MM.1S (cell line): ENCODE measurements at regions not wholly inside any gene's neighbourhood (a gene's known extent, or its start where the extent isn't known, plus 50 kb on each side); places are given as distances from the start of the nearest gene placed in this dataset.
A peak's percentile ranks its signal among the peaks of the same experiment; 100 is the strongest.
"Not testable (repeated sequence)": the region's sequence is repeated elsewhere in the genome, so short reads cannot be mapped to it uniquely, and the experiment has no call there.

ENCODE experiments used
- DNase-seq: peaks from one replicate; pipeline ENCODE4 v3.0.0-alpha.2; 2015
- H2AFZ ChIP-seq: fragments of 300-600 bp; sonication (generic); 2 replicates; pipeline ENCODE4 v1.6.0; 2016; ENCODE audit warnings: antibody characterized with exemption, low read length
- H3F3A ChIP-seq: fragments of 300-600 bp; sonication (generic); 2 replicates; pipeline ENCODE4 v1.6.1; 2016; ENCODE audit warnings: mild to moderate bottlenecking, antibody characterized with exemption, low read length, moderate library complexity, mixed read lengths; ENCODE audit not compliant: insufficient read depth
- H3K27ac ChIP-seq: fragments of 300-600 bp; sonication (generic); 2 replicates; pipeline ENCODE4 v1.5.1; 2016; ENCODE audit warnings: mild to moderate bottlenecking, low read length
- H3K27me3 ChIP-seq: fragments of 300-600 bp; sonication (generic); replicated peaks from 2 replicates; pipeline ENCODE4 v1.6.0; 2016; ENCODE audit warnings: low read length; ENCODE audit not compliant: insufficient read depth
- H3K36me3 ChIP-seq: fragments of 300-600 bp; sonication (generic); replicated peaks from 2 replicates; pipeline ENCODE4 v1.6.1; 2016; ENCODE audit warnings: mild to moderate bottlenecking, low read length, mixed read lengths; ENCODE audit not compliant: insufficient read depth
- H3K4me1 ChIP-seq: fragments of 300-600 bp; sonication (generic); 2 replicates; pipeline ENCODE4 v1.6.1; 2016; ENCODE audit warnings: low read length, mixed read lengths
- H3K4me2 ChIP-seq: fragments of 300-600 bp; sonication (generic); 2 replicates; pipeline ENCODE4 v1.6.0; 2016; ENCODE audit warnings: low read depth, low read length
- H3K4me3 ChIP-seq: fragments of 300-600 bp; sonication (generic); 2 replicates; pipeline ENCODE4 v1.5.1; 2016; ENCODE audit warnings: low read length, mixed read lengths
- H3K79me2 ChIP-seq: fragments of 300-600 bp; sonication (generic); 2 replicates; pipeline ENCODE4 v1.6.1; 2016; ENCODE audit warnings: mixed run types, low read length, mixed read lengths
- H3K9ac ChIP-seq: fragments of 300-600 bp; sonication (generic); 2 replicates; pipeline ENCODE4 v1.6.1; 2016; ENCODE audit warnings: low read length, mixed read lengths
- H3K9me2 ChIP-seq: fragments of 300-600 bp; sonication (generic); replicated peaks from 2 replicates; pipeline ENCODE4 v1.6.1; 2016; ENCODE audit warnings: mild to moderate bottlenecking, low read length, mixed read lengths; ENCODE audit not compliant: insufficient read depth
- H3K9me3 ChIP-seq: fragments of 300-600 bp; sonication (generic); replicated peaks from 2 replicates; pipeline ENCODE4 v1.6.1; 2016; ENCODE audit warnings: mild to moderate bottlenecking, low read length, mixed read lengths; ENCODE audit not compliant: insufficient read depth
- H4K20me1 ChIP-seq: fragments of 300-600 bp; sonication (generic); 2 replicates; pipeline ENCODE4 v1.6.1; 2016; ENCODE audit warnings: mild to moderate bottlenecking, low read length, moderate library complexity, mixed read lengths; ENCODE audit not compliant: insufficient read depth
- TF ChIP-seq, protein P1 (sequence below): fragments of 300-600 bp; sonication (generic); IDR thresholded peaks from 2 replicates; pipeline ENCODE4 v1.5.1; 2016; ENCODE audit warnings: antibody characterized with exemption, low read length, mixed read lengths

- H3K9me2 ChIP-seq, H3K9ac ChIP-seq, H3K27me3 ChIP-seq, H3K27ac ChIP-seq, H3K4me3 ChIP-seq, H3K36me3 ChIP-seq, H3K79me2 ChIP-seq, H3K9me3 ChIP-seq, DNase-seq, H3K4me2 ChIP-seq, H4K20me1 ChIP-seq, H2AFZ ChIP-seq, H3F3A ChIP-seq, H3K4me1 ChIP-seq: not testable (repeated sequence)
- TF ChIP-seq, protein P1, sequence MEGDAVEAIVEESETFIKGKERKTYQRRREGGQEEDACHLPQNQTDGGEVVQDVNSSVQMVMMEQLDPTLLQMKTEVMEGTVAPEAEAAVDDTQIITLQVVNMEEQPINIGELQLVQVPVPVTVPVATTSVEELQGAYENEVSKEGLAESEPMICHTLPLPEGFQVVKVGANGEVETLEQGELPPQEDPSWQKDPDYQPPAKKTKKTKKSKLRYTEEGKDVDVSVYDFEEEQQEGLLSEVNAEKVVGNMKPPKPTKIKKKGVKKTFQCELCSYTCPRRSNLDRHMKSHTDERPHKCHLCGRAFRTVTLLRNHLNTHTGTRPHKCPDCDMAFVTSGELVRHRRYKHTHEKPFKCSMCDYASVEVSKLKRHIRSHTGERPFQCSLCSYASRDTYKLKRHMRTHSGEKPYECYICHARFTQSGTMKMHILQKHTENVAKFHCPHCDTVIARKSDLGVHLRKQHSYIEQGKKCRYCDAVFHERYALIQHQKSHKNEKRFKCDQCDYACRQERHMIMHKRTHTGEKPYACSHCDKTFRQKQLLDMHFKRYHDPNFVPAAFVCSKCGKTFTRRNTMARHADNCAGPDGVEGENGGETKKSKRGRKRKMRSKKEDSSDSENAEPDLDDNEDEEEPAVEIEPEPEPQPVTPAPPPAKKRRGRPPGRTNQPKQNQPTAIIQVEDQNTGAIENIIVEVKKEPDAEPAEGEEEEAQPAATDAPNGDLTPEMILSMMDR, result peak; percentile 8; the same call in 1 of the 2 replicates
Measured at GRCh38 chr2:89160306-89160705, 468.8 kb downstream of the RPIA start.

DNA sequence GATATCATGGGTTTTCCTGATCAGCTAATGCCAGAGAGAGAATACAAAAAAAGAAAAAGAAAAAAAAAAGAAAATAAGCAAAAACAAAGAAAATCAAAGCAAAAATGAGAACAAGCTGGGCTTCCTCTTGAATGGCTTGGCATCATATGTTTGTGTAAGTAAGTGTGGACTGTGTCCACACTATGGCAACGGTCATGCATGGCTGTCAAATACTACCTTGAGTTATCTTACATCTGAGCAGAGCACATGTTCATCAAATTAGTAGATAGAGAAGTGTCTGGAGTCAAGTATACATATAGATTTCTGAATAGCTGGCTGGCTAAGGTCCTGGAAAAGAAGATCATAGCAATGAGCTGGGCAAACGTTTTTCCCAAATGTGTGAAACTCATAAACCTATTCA lies 470.2 kb downstream of the RPIA start:
- H3K4me1 ChIP-seq, H3K4me3 ChIP-seq, H3K27me3 ChIP-seq, H3F3A ChIP-seq, H3K4me2 ChIP-seq, H3K36me3 ChIP-seq, DNase-seq, H4K20me1 ChIP-seq, H3K27ac ChIP-seq, H3K9me3 ChIP-seq, H3K9ac ChIP-seq, H3K9me2 ChIP-seq, H3K79me2 ChIP-seq, H2AFZ ChIP-seq: not testable (repeated sequence)

DNA sequence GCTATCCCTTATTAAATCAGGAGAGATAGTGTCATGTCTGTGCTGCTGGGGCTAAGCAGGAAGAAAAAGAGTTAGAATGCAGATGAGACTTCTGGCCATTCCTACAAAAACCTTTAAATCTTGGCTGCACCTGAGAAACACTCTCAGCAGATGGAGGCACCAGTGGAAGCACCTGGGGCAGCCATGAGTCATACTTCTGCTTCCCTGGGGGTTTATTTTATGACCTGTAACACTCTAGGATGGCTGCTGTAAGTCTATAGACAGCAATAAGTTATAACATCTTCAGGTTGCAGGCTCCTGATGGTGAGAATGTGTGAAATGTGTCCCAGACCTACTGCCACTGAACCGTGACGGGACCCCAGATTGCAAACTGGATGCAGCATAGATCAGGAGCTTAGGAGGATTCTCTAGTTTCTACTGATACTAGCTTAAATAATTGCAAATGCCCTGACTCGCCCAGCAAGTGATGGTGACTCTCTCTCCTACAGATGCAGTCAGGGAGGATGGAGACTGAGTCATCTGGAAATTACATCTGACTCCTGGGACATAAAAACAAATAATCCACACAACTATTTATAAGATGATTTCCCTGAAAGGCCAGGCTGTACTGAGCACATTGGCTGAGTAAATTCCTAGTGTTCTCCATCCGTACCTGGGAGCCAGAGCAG lies 479.2 kb downstream of the RPIA start:
- H3K9me2 ChIP-seq, H3K4me3 ChIP-seq, H4K20me1 ChIP-seq, H3F3A ChIP-seq, H3K36me3 ChIP-seq, H3K79me2 ChIP-seq, DNase-seq, H3K9ac ChIP-seq, H3K4me2 ChIP-seq, H2AFZ ChIP-seq, H3K27me3 ChIP-seq, H3K27ac ChIP-seq, H3K9me3 ChIP-seq, H3K4me1 ChIP-seq: not testable (repeated sequence)

DNA sequence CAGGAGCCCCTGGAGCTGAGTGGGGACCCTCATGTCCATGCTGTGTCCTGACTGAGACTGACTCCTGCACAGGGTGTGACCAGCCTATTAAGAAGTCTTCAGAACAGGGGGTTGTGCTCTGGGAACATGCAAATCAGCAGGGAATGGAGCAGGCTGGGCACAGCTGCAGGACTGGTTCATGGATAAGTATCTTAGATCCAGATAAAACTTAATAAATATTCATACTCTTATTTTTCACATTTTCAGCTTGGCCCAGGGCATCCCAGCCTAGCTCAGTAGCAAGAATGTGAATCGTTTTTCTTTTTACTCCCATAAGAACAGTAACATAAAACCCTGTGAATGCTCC lies 479.7 kb downstream of the RPIA start:
- H3K36me3 ChIP-seq, H3K9me2 ChIP-seq, H3K9ac ChIP-seq, H3K27me3 ChIP-seq, H3K27ac ChIP-seq, H3K4me2 ChIP-seq, H3K79me2 ChIP-seq, H3F3A ChIP-seq, H3K4me1 ChIP-seq, DNase-seq, H3K9me3 ChIP-seq, H4K20me1 ChIP-seq, H3K4me3 ChIP-seq, H2AFZ ChIP-seq: not testable (repeated sequence)

DNA sequence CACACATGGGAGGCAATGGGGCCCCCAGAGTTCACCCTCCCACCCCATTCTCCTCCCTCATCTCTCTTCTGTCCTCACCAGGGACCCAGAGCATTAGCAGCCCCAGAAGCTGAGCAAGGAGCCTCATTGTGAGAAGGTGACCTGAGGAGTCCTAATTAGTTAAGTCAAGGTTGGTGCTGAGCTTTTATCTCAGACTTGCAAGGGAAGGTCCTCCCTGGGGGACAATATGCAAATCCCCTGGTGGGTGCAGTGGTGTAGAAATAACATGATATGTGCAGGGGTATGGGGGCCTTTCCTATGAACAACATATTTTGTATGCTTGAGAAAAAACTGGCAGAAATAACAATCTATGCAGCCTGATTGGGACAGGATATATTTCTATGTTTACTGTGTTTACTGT lies 485.5 kb downstream of the RPIA start:
- not testable (repeated sequence) for H3K4me2 ChIP-seq, H4K20me1 ChIP-seq, H2AFZ ChIP-seq, H3K4me3 ChIP-seq, H3K27ac ChIP-seq, H3K27me3 ChIP-seq, H3K79me2 ChIP-seq, H3K4me1 ChIP-seq, H3F3A ChIP-seq, H3K9me2 ChIP-seq, H3K9me3 ChIP-seq, H3K9ac ChIP-seq, DNase-seq, H3K36me3 ChIP-seq

DNA sequence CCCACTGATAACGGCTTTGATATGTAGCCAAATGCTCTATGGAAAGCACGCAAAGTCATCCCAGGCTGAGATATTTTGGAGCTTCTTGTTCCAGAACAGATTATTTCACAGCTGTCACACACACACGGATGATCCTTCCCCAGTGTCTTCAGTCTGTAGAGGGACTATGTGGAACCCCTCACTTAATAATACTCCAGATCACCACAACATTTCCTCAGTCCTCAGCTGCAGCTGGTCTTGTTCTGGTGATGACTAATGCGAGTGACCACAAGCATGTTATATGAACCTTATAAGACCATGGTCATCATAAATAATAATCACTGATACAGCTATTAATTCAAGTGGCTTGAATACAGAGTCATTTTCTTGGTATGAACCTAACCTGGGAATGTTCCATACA lies 490.7 kb downstream of the RPIA start:
- H3K9me2 ChIP-seq, H3K4me3 ChIP-seq, H3F3A ChIP-seq, H3K9ac ChIP-seq, H3K27me3 ChIP-seq, H3K4me2 ChIP-seq, H3K9me3 ChIP-seq, H4K20me1 ChIP-seq, H3K4me1 ChIP-seq, H2AFZ ChIP-seq, H3K79me2 ChIP-seq, DNase-seq, H3K27ac ChIP-seq, H3K36me3 ChIP-seq: not testable (repeated sequence)

DNA sequence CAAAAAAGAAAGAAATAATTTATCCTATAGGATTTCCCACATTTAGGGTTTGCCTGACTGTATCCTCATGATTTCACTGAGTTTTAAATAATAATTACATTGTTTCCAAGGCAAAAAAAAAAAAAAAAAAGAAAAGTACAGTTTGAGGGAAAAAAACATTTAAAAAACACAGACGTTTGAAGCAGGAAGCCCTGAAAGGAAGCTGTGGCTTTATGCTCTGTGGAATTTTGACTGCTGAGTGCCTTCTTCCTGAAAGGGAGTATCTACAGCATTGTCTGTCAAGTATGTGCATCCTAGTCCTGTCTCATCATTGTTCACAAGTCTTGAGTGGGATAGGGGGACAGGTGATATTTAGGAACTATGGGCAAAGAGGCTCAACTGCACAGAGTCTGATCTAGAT lies 493.3 kb downstream of the RPIA start:
- not testable (repeated sequence) for H3K79me2 ChIP-seq, H3K36me3 ChIP-seq, H3K27me3 ChIP-seq, H3K9me2 ChIP-seq, H3K9ac ChIP-seq, H3K4me3 ChIP-seq, H3K9me3 ChIP-seq, H3K27ac ChIP-seq, H2AFZ ChIP-seq, H4K20me1 ChIP-seq, H3K4me2 ChIP-seq, DNase-seq, H3K4me1 ChIP-seq, H3F3A ChIP-seq
